Chondrocyte (in vitro differentiated cells): ENCODE measurements at regions not wholly inside any gene's neighbourhood (a gene's known extent, or its start where the extent isn't known, plus 50 kb on each side); places are given as distances from the start of the nearest gene placed in this dataset.

ENCODE experiments used
- DNase-seq: peaks from one replicate; pipeline ENCODE4 v3.0.0; 2021; ENCODE audit warnings: mixed read lengths, low spot score
- H3K27ac Mint-ChIP-seq: one replicate; pipeline ENCODE4 v1.8.0; 2021; ENCODE audit warnings: mild to moderate bottlenecking, moderate library complexity, mixed read lengths; ENCODE audit not compliant: unreplicated experiment
- H3K27me3 Mint-ChIP-seq: 2 replicates; pipeline ENCODE4 v1.8.0; 2021; ENCODE audit warnings: low read depth, mixed read lengths
- H3K36me3 Mint-ChIP-seq: 2 replicates; pipeline ENCODE4 v1.8.0; 2021; ENCODE audit warnings: low read depth, mixed read lengths
- H3K4me1 Mint-ChIP-seq: 2 replicates; pipeline ENCODE4 v1.8.0; 2021; ENCODE audit warnings: low read depth, mild to moderate bottlenecking, mixed read lengths
- H3K4me3 Mint-ChIP-seq: one replicate; pipeline ENCODE4 v1.8.0; 2021; ENCODE audit warnings: mild to moderate bottlenecking, moderate library complexity, mixed read lengths; ENCODE audit not compliant: unreplicated experiment
- H3K9me3 Mint-ChIP-seq: 2 replicates; pipeline ENCODE4 v1.8.0; 2021; ENCODE audit warnings: low read depth, mixed read lengths
- CTCF ChIP-seq: fragments of 200-600 bp; sonication (generic); IDR thresholded peaks from 2 replicates; pipeline ENCODE4 v1.5.0; 2021; ENCODE audit warnings: antibody characterized with exemption, mild to moderate bottlenecking, moderate library complexity

- no peaks in the 10 kb centered on the region for H3K36me3 Mint-ChIP-seq
- H3K27me3 Mint-ChIP-seq, result no peaks in the 10 kb centered on the region
- no peak overlapping the region for H3K27ac Mint-ChIP-seq
- no peaks in the 10 kb centered on the region for H3K9me3 Mint-ChIP-seq
- DNase-seq, result peak; percentile 12
- no peak overlapping the region for H3K4me3 Mint-ChIP-seq
- H3K4me1 Mint-ChIP-seq, result peaks cover 2% of the 10 kb centered on the region
- no peak for TF ChIP-seq CTCF
Observed at GRCh38 chr13:84263354-84264069, 381.2 kb upstream of the SLITRK1 start.

- Mint-ChIP-seq H3K27ac (no peak overlapping the region), H3K4me3 (no peak overlapping the region), H3K9me3 (peaks cover 7% of the 10 kb centered on the region), H3K36me3 (peaks cover 1% of the 10 kb centered on the region), H3K4me1 (peaks cover 3% of the 10 kb centered on the region), H3K27me3 (peaks cover 4% of the 10 kb centered on the region)
- TF ChIP-seq CTCF, result no peak
- no peak for DNase-seq
Observed at GRCh38 chr13:84255226-84255797, 373.0 kb upstream of the SLITRK1 start.

GRCh38 chr13:84249463-84249862 lies 367.2 kb upstream of the SLITRK1 start:
- Mint-ChIP-seq H3K9me3 (peaks cover 7% of the 10 kb centered on the region), H3K4me3 (no peak overlapping the region), H3K36me3 (no peaks in the 10 kb centered on the region), H3K4me1 (no peaks in the 10 kb centered on the region), H3K27ac (no peak overlapping the region), H3K27me3 (peaks cover 4% of the 10 kb centered on the region)
- DNase-seq, result no peak
- no peak for TF ChIP-seq CTCF

- Mint-ChIP-seq H3K9me3 (peaks cover 5% of the 10 kb centered on the region), H3K27ac (no peak overlapping the region), H3K4me1 (no peaks in the 10 kb centered on the region), H3K36me3 (no peaks in the 10 kb centered on the region), H3K27me3 (peaks cover 3% of the 10 kb centered on the region), H3K4me3 (no peak overlapping the region)
- DNase-seq, result no peak
- TF ChIP-seq CTCF, result no peak
Observed at GRCh38 chr13:84243340-84243739, 361.1 kb upstream of the SLITRK1 start.

GRCh38 chr13:84239032-84239431 lies 356.8 kb upstream of the SLITRK1 start:
- Mint-ChIP-seq H3K9me3 (peaks cover 5% of the 10 kb centered on the region), H3K36me3 (no peaks in the 10 kb centered on the region), H3K4me3 (no peak overlapping the region), H3K27ac (no peak overlapping the region), H3K4me1 (no peaks in the 10 kb centered on the region), H3K27me3 (peaks cover 3% of the 10 kb centered on the region)
- TF ChIP-seq CTCF, result no peak
- no peak for DNase-seq
